Inferior parietal cortex (tissue), 1 donor: ENCODE measurements at regions not wholly inside any gene's neighbourhood (a gene's known extent, or its start where the extent isn't known, plus 50 kb on each side); places are given as distances from the start of the nearest gene placed in this dataset.
A peak's percentile ranks its signal among the peaks of the same experiment; 100 is the strongest.

Source experiments
- DNase-seq: peaks from one replicate; pipeline ENCODE4 v3.0.0-alpha.2; 2016; ENCODE audit errors: extremely low spot score

- DNase-seq, result no peak
Measured at GRCh38 chr7:109282726-109283125, 713.1 kb downstream of the DNAJB9 start.

GRCh38 chr7:109284943-109285342, 715.3 kb downstream of the DNAJB9 start:
- DNase-seq, result no peak

DNA sequence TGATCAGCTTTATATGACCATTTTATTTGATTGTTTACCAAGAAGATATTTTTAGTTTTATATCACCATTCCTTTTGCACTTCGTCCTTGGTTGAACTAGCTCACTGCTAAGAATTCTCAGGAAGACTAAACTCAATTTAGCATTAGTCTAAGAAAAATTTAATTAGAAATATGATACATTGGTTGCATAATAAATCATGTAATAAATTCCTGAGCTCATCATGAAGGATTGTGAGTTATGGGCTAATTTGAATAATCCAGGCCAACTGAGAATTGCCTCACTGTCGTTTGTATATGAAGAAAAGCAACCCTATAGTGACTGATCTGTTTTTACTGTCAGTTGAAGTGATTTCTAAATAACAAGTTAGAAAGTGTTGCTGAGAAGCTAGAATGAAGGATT, 725.5 kb downstream of the DNAJB9 start:
- DNase-seq, result no peak

DNA sequence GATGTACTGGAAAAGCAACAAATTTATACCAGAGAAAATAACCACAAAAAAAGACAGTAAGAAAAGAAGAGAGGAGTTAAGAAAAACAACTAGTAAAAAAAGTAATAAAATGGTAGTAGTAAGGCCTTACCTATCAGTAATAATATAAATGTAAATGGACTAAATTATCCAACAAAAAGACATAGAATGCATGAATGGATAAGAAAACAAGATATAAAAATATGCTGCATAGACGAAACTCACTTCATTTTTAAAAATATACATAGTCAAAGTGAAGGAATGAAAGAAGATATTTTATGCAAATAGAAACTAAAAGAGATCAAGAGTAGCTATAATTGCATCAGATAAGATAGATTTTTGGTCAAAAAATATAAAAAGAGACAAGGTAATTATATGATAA, 739.1 kb downstream of the DNAJB9 start:
- DNase-seq, result no peak

DNA sequence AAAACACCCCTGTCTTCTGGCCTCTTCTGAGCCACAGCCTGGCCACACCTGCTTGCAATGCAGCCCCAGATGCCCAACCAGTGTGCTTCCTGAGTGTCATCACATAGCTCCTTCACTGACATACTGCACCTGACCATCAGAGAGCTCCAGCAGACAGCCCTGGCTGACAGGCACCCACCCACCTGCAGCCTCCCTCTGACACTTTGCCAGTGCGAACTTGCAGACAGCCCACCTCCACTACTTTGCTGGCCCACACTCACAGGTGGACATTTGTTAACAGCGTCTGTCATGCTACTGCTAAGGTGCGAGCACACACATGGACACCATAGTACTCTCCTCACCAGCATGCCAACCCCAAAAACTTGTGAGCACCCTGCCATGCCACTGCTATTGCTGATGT, 740.1 kb downstream of the DNAJB9 start:
- no peak for DNase-seq

- peak; percentile 60 for DNase-seq
Measured at GRCh38 chr7:109318136-109318535, 748.5 kb downstream of the DNAJB9 start.

GRCh38 chr7:109322833-109323232, 753.2 kb downstream of the DNAJB9 start:
- DNase-seq, result no peak

DNA sequence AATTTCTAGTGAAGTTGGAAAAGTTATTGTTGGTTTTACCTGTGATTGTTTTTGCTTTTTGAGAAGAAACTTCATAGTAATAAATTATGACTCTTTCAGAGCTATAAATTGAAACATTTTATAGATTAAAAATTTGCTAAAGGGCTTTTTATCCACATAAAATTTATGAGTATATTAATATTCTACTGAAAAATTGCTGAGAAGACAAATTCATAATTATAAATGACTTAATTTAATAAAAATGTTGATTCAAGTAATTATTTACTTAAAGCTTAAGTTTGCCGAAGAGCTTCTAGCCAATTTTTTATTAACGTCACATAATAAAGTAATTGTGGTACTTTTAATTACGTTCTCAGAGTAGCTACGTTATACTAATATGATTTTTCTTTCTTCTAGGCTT, 761.7 kb downstream of the DNAJB9 start:
- DNase-seq, result no peak

- DNase-seq, result no peak
Measured at GRCh38 chr7:109335951-109336350, 766.3 kb downstream of the DNAJB9 start.

GRCh38 chr7:109336531-109336930, 766.9 kb downstream of the DNAJB9 start:
- no peak for DNase-seq

- no peak for DNase-seq
Measured at GRCh38 chr7:109343678-109344077, 774.0 kb downstream of the DNAJB9 start.

DNA sequence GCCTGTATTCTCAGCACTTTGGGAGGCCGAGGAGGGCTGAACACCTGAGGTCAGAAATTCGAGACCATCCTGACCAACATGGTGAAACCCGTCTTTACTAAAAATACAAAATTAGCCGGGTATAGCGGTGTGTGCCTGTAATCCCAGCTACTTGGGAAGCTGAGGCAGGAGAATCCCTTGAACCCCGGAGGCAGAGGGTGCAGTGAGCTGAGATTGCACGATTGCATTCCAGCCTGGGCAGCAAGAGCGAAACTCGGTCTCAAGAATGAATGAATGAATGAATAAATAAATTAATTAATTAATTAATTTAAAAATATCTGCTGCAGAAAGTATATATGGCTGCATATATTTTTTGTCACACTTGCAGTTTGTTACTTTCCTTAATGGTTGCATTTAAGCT, 781.8 kb downstream of the DNAJB9 start:
- DNase-seq, result no peak

GRCh38 chr7:109354000-109354399, 784.3 kb downstream of the DNAJB9 start:
- DNase-seq, result no peak

GRCh38 chr7:109354552-109354951, 784.9 kb downstream of the DNAJB9 start:
- DNase-seq, result no peak

- DNase-seq, result no peak
Measured at GRCh38 chr7:109375823-109376222, 806.1 kb downstream of the DNAJB9 start.

DNA sequence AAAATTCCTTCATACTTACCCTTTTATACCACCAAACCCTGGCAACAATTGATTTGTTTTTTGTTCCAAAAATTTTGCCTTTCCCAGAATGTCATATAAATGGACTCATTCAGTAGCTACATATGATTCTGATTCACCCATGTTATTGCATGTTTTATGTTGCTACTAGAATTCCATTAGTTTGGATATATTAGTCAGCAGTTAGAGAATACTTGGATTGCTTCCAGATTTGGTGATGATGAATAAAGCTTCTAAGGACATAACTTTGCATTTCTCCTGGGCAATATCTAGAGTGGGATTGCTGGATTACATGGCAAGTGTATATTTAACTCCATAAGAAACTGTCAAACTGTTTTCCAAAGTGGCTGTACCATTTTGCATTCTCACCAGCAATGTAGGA, 806.9 kb downstream of the DNAJB9 start:
- DNase-seq, result no peak

DNA sequence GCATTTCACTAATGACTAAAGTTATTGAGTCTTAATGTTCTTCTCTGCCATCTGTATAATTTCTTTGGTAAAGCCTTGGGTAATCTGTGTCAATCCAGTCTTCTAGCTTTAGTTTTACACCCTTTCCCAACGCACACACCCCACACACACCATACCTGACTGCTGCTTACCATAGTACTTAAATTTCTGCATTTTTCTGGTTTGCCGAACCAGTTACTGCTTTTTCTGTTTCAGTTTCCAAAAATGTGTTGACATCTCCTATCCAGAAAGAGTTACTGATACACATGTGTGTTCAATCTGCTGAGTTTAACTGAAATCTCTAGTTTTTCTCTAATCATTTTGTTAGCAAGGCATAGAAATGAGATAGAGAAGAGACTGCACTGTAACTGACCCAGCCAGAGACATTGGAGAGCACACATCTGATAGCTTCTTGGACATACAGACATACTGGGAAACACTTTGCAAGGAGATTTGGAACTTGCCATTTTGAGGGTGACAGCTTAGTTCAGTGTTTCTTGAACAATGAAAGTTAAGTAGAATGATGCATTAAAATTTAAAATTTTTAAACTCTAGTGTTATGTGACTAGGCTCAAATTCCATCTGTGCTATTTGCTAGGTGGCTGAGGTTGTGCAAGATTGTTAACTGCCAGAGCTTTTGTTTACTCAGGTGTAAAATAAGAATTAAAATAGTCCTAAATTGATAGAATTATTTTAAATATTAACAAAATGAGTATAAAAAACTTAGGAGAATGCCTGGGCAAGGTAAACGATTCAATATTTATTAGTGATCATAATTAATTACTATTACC, 807.6 kb downstream of the DNAJB9 start:
- no peak for DNase-seq

GRCh38 chr7:109386959-109387358, 817.3 kb downstream of the DNAJB9 start:
- no peak for DNase-seq

DNA sequence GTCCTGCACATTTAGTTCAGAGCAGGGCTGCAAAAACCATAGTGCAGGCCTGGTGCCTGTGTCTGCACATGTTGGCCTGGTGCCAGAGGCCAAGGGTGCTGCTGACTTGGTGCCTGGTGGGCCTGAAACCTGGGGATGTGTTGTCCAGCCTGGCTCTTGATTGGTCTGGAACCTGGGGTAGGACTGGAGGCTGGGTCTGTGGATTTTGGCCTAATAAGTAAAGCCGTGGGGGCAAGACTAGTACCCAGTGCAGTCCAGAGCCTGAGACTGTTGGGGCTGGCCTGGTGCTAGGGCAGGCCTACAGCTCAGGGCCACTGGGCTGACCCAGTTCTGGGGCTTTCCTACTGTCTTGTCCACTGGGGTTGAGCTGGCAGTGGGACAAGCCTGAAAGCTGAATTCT, 817.9 kb downstream of the DNAJB9 start:
- no peak for DNase-seq

DNA sequence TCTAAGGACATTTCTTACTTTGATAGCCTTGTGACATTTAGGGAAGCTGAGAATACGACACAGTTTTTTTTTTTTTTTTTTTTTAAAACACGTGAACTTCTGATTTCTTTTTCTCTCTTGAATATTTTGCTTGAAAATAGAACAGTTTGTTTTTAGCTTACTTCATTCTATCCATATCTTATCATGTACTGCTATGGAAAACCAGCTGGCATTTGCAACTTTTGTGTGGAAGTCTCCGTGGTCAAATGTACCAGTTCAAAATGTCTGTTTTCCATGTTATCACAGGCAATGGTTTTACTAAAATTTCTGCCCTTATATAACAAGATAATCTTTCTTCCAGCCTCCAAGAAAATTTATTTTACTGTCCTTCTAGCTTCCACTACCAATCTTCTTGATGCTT, 821.6 kb downstream of the DNAJB9 start:
- DNase-seq, result no peak

DNA sequence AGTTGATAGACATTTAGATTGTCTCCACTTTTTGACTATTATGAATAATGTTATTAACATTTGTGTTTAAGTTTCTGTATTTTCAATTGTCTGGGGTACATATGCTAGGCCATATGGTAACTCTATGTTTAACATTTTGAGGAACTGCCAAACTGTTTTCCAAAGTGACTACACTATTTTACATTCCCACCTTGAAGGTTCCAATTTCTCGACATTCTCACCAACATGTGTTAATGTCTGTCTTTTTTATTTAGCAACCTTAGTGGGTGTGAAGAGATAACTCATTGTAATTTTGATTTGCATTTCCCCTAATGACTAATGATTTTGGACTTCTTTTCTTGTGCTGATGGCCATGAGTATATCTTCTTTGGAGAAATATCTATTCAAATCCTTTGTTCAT, 832.4 kb downstream of the DNAJB9 start:
- peak; percentile 62 for DNase-seq

DNA sequence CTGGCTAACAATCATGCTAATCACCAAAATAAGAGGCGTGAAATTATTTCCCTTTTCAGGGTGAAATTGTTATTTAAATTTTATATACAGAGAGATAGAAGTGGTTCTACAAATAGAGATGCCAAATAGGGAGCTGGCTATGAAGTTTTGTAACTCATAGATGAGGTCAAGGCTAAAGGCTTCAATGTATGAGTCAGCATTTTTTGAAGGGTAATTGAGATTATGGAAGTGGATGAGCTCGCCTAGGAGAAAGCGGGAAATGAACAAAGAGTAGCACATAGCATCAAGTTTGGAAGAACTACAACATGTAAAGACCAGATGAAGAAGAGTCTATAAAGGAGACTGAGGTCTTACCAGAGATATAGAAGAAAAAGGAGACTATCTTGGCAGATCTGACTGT, 838.1 kb downstream of the DNAJB9 start:
- no peak for DNase-seq

GRCh38 chr7:109437957-109438356, 868.3 kb downstream of the DNAJB9 start:
- DNase-seq, result no peak

DNA sequence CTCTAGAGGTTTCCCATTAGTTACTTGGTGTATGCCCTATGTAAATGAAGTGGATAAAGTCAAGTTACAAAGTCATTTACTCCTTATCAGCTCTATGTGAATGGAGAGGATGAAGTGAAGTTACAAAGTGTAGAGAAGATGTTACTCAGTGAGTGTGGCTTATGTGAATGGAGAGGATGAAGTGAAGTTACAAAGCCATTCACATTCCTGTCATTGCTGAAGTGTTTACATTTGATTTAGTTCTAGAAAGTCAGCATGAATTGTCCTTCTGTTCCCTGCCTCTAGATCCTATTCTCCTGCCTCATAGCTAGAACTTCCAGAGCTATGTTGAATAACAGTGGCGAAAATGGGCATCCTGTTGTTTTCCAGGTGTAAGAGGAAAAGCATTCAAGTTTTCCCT, 880.1 kb downstream of the DNAJB9 start:
- DNase-seq, result no peak
